Stimulated activated CD4-positive, alpha-beta T cell treated with anti-CD3 and anti-CD28 coated beads, Interleukin-12 subunit alpha, Interleukin-12 subunit beta, amount 100 ng/mL, for 48 hours (primary cell): ENCODE measurements at regions not wholly inside any gene's neighbourhood (a gene's known extent, or its start where the extent isn't known, plus 50 kb on each side); places are given as distances from the start of the nearest gene placed in this dataset.

Experiments used
- DNase-seq, 3 donors: peaks; one replicate each; pipeline ENCODE4 v3.0.0-alpha.2; 2020; ENCODE audit warnings: low read depth in 2 of 3, low spot score in 1 of 3

DNA sequence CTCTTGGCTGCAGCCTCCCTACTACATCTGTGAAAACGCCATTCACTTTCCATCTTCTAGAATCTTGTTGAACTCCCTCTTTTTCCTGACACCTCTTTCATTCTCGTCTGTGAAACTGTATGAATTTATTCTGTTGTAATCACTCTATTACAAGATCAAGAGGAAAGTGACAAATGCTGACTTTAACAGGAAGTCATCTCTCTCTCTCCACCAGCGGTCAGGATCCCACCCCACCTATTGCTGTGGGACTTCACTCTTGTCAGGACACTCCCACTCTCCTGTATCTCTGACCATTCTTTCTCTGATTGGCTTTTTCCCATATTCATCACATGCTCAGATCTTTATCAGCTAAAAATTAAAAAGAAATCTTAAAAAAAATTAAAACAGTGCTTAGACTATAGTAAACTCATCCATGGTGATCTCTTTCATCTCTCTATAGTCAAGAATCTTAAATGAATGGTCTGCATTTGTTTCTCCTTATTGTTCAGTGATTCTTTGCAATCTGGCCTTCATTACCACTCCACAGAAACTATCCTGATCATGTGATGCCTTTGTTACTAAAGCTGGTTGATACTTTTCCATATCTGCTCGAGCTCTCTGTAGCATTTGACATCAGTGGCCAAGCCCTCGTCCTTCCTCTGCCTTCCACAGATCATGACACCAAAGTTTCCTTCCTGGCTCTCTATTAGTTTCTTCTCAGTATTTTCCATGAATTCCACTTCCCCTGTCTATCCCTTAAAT lies 113.6 kb downstream of the UCHL5 start:
- DNase-seq, result no peak

DNA sequence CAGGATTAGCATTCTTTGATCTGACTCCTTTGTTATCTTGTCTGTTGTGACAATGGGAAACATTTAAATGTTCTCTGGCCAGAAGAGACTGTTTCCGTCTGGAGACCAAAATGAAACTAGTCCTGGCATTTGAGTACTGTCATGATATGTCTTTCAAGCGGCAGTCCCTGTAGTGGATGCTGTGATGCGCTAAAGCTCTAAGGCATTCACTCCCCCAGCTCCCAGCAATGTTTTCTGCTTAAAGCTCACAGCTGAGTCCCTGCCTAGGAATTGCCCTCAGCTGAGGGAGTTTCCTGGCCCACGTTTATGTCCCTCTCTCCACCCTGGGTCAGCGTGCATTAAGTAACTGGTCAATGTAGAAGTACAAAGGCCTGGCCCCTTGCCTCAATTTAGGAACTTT lies 109.4 kb downstream of the UCHL5 start:
- no peak for DNase-seq

DNA sequence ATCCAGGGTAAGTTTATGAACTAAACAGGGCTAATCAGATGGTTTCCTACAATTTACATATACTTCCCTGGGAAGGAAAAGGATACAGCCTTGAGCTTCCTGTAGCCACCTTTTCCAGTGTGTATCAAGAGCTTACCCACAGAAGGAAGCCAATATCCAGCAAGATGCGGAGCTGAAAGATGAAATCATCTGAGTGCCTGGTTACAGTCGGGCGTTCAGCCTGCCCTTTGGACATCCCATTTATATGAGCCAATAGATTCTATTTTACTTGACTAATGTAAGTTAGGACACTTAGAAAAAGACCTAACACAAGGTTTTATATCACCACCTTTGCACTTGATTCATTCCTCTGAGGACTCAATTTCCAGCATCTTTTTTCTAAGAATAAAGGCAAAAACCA lies 108.2 kb downstream of the UCHL5 start:
- DNase-seq, result no peak

DNA sequence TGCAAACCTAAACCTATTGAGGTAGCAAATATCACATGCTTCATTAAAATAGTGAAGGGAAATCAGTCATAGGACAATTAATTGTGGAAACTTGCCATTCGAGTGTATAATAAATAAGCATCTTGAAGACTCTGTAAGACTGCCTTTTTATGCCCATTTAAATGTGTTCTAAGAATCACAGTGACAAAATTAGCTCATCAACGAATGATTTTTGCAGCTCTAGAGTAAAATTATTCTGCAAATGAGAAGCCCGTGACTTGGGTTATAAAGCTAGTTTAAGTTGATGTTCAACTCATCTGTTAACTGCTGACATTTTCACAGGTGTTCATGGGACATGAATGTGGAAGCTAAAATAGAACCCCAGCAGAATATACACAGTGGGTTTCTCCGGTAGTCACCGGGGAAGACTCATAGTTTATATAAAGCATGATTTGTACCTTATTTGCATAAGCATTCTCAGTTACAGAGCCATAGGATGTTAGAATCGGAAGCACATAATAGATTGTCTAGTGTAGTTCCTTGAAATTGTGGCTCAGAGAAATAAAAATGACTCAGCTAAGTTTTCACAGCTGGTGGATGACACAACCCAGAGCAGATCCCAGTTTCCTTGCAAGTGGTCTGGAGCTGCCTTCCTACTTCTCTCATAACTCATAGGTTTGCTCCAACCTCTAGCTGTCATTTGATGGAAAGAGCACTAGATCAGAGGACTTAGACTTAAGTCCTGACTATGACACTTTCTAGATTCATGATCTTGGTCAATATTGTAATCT lies 107.3 kb downstream of the UCHL5 start:
- peak in 1 of 3 donors; percentile 0 for DNase-seq

DNA sequence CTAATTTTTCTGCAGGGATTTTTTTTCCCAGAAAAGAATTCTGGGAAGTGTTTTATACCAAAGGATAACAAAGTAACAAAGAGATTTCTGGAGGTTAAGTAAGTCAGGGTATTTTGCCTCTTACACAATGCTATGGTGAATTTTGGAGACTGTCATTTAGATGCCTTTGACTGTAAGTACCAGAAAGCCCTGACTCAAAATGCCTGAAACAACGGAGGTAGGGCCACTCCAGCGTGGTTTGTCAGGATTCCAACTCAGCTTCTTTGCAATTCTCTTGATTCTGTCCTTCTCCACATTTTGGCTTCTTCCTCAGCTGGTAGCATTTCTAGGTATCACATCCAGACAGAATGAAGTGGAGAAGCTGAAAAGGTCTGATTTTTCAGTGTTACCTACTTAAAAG lies 106.5 kb downstream of the UCHL5 start:
- no peak for DNase-seq

DNA sequence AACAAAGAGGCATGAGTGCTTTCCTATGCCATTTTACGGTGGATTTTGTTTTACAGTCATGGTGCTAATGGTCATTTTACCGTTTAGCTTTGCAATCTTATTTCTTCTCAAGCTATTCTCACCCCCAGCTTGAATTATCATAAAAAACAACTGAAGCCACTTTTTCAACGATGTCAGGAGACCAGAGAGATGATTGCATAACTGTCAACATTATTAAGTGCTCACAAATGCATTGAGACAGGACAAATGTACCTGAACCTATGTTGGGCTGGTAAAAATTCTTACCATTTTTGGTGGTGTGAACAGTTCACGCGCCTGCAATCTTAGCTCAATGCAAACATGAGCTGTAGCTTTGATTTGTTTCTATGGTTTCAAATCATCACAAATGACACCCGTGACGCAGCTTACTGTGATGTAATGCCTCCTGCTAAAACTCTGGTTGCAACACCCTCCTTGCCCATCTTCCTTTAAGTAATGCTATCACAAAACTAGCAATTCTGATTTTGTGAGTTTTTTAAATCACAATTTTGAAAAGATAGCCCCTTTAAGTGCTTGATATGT lies 104.4 kb downstream of the UCHL5 start:
- no peak for DNase-seq

DNA sequence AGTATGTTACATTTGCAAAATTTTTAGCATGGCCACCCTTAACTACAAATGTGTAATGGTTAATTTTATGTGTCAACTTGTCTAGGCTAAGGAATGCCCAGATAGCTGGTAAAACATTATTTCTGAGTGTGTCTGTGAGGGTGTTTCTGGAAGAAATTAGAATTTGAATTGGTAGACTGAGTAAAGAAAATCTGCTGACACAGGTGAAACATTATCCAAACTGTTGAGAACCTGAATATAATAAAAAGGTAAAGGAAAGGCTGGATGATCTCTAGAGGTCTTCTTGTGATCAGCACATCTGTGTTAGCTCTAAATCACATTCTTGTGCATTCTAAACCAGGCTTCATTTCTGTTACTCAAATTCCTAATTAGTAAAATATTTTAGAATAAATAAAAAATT lies 100.8 kb downstream of the UCHL5 start:
- no peak for DNase-seq

DNA sequence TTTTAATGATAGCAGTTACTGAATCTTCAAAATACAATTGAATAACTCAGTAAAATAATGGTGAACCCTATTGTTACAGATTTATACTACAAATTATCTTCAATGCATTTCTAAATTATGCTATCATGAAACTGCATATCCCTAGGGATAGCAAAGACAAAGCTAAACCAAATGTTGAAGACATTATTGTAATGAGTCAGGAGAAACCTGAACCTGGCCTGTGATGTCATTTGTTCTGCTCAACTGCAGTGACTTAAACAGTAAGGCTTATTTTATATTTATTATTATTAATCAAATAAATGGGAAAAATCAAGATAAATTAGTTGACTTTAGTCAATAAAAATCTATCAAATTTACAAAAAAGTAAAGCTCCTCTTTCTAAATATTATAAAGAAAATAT lies 100.3 kb downstream of the UCHL5 start:
- no peak for DNase-seq

DNA sequence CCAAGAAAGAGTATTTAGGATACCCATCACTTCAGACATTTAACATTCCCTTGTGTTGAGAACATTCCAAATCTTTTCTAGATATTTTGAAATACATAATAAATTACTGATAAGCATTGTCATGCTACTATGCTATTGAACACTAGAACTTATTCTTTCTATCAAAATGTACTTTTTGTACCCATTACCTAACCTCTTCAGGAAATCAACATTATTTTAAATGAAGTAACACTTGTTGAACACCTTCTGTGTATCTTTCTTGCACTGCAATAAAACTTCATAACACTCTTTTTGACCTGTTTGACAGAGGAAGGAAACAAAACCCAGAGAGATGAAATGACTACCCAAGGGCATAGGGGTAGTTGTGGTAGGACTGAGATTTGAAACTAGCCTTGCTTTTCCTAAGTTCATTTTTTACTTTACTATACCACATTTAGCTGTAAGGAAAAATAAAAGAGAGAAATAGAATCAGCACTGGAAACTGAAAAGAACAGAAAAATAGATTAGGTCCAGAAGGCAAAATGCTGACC lies 99.4 kb downstream of the UCHL5 start:
- DNase-seq, result no peak
